Lung (tissue), 11 donors: ENCODE measurements at regions not wholly inside any gene's neighbourhood (a gene's known extent, or its start where the extent isn't known, plus 50 kb on each side); places are given as distances from the start of the nearest gene placed in this dataset.

Source experiments
- ATAC-seq: fragments of 200-7000 bp; cut with Tn5 transposase; one replicate; pipeline ENCODE4 v1.9.1; 2020; ENCODE audit warnings: moderate number of reproducible peaks; ENCODE audit not compliant: insufficient read depth, low FRiP score
- DNase-seq, 3 donors: peaks; one replicate each; pipeline ENCODE4 v3.0.0-alpha.2; 2013 to 2017
- H3K27ac ChIP-seq, 2 donors: one replicate each; pipeline ENCODE4 v1.5.1; 2013; ENCODE audit warnings: mild to moderate bottlenecking in 2 of 2, moderate library complexity in 2 of 2, control low read depth in 1 of 2, inconsistent platforms in 1 of 2, low read depth in 1 of 2, low read length in 1 of 2
- H3K27me3 ChIP-seq, 3 donors: one replicate each; pipeline ENCODE4 v1.5.1; 2013; ENCODE audit warnings: low read length in 2 of 3; ENCODE audit not compliant: control insufficient read depth in 3 of 3, insufficient read depth in 3 of 3
- H3K36me3 ChIP-seq, 4 donors: one replicate each; pipeline ENCODE4 v1.5.1; 2013; ENCODE audit warnings: low read length in 4 of 4, mild to moderate bottlenecking in 1 of 4, moderate library complexity in 1 of 4; ENCODE audit not compliant: control insufficient read depth in 4 of 4, insufficient read depth in 4 of 4
- H3K4me1 ChIP-seq, 5 donors: one replicate each; pipeline ENCODE4 v1.5.1; 2013; ENCODE audit warnings: low read length in 5 of 5, mild to moderate bottlenecking in 2 of 5, moderate library complexity in 1 of 5; ENCODE audit not compliant: control insufficient read depth in 5 of 5, insufficient read depth in 5 of 5
- H3K4me3 ChIP-seq: one replicate; pipeline ENCODE4 v1.5.1; 2013; ENCODE audit warnings: mild to moderate bottlenecking, control low read depth, moderate library complexity
- H3K9ac ChIP-seq, 2 donors: one replicate each; pipeline ENCODE4 v1.5.1; 2013; ENCODE audit warnings: low read length in 2 of 2, control low read depth in 1 of 2; ENCODE audit not compliant: insufficient read depth in 1 of 2
- H3K9me3 ChIP-seq, 4 donors: one replicate each; pipeline ENCODE4 v1.5.1; 2013; ENCODE audit warnings: low read length in 3 of 4, mild to moderate bottlenecking in 1 of 4, moderate library complexity in 1 of 4; ENCODE audit not compliant: control insufficient read depth in 4 of 4, insufficient read depth in 3 of 4
- CTCF ChIP-seq: IDR thresholded peaks from 2 replicates; pipeline ENCODE4 v1.5.1; 2012; ENCODE audit warnings: mild to moderate bottlenecking; ENCODE audit errors: control extremely low read depth, extremely low read depth
- WGBS, 2 donors: extraction: QIAGEN DNeasy Blood & Tissue Kit; methylation state at CpG; one replicate each; pipeline ENCODE4 v1.1.7; 2013; 5-methylcytosine and 5-hydroxymethylcytosine counted together
- donor health status: control.
- donor health status: control.
- donor health status: Bipolar disorder and iron deficiency.
- donor health status: healthy.
- donor health status: DM: yes; HTN: yes; CAD: no.

GRCh38 chr1:83561346-83561745 is 437.6 kb downstream of the TTLL7 start:
- H3K27me3 ChIP-seq: no peaks in the 10 kb centered on the region

GRCh38 chr1:83559129-83559840 is 439.6 kb downstream of the TTLL7 start:
- WGBS, 2 donors: 50 to 52% methylated on average over 7 of the region's 7 CpGs
- no peak for DNase-seq

More at GRCh38 chr1:83561346-83561745, 437.6 kb downstream of the TTLL7 start:
- no peaks in the 10 kb centered on the region for H3K36me3 ChIP-seq
- H3K27ac ChIP-seq: no peak overlapping the region
- H3K9me3 ChIP-seq: no peaks in the 10 kb centered on the region
- H3K4me1 ChIP-seq: no peaks in the 10 kb centered on the region
- DNase-seq (peak in 1 of 3 donors; percentile 23), ATAC-seq (no peak)
- 83 to 93% methylated on average over 2 of the region's 2 CpGs for WGBS, 2 donors
- TF ChIP-seq CTCF: no peak
- H3K9ac ChIP-seq: no peak overlapping the region
- no peak overlapping the region for H3K4me3 ChIP-seq

DNA sequence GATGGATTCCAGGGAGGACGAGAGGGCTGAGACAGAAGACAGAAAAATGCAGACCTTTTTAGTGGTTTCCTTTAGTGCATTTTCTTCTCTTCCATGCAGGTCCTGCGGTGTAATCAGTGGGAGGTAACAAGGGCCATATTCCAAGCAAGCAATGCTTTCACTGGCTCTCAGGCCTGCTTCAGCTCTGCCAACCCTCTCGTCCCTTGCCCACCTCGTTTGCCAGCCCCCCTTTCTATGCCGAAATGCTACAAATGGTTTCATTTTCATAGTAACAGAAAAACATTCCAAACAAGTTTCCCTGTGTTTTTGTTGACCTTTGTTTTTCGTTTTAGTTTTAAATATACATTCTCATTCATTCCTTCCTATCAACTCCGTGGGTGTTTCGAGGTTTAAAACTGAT is 443.1 kb downstream of the TTLL7 start:
- TF ChIP-seq CTCF: no peak
- WGBS, 2 donors: 77 to 86% methylated on average over 8 of the region's 8 CpGs
- Histone ChIP-seq H3K4me1 (no peaks in the 10 kb centered on the region), H3K9ac (no peak overlapping the region), H3K36me3 (no peaks in the 10 kb centered on the region), H3K9me3 (no peaks in the 10 kb centered on the region), H3K27me3 (no peaks in the 10 kb centered on the region), H3K4me3 (no peak overlapping the region), H3K27ac (no peak overlapping the region)
- DNase-seq (no peak), ATAC-seq (no peak)

More at GRCh38 chr1:83559129-83559840, 439.6 kb downstream of the TTLL7 start:
- no peaks in the 10 kb centered on the region for H3K9me3 ChIP-seq
- no peaks in the 10 kb centered on the region for H3K27me3 ChIP-seq
- no peak overlapping the region for H3K4me3 ChIP-seq
- TF ChIP-seq CTCF: no peak
- no peak for ATAC-seq
- H3K36me3 ChIP-seq: no peaks in the 10 kb centered on the region
- H3K9ac ChIP-seq: no peak overlapping the region
- H3K27ac ChIP-seq: no peak overlapping the region
- H3K4me1 ChIP-seq: no peaks in the 10 kb centered on the region

- 40 to 48% methylated on average over 6 of the region's 6 CpGs for WGBS, 2 donors
- no peak overlapping the region for H3K9ac ChIP-seq
- H3K36me3 ChIP-seq: no peaks in the 10 kb centered on the region
- DNase-seq: peak in 2 of 3 donors; percentile 29 to 43
- ATAC-seq: no peak
- H3K4me3 ChIP-seq: no peak overlapping the region
- no peaks in the 10 kb centered on the region for H3K27me3 ChIP-seq
- no peaks in the 10 kb centered on the region for H3K9me3 ChIP-seq
- TF ChIP-seq CTCF: no peak
- H3K4me1 ChIP-seq: no peaks in the 10 kb centered on the region
- no peak overlapping the region for H3K27ac ChIP-seq
Observed at GRCh38 chr1:83554174-83554573, 444.8 kb downstream of the TTLL7 start.
